ENCODE measurements at regions not wholly inside any gene's neighbourhood (a gene's known extent, or its start where the extent isn't known, plus 50 kb on each side); places are given as distances from the start of the nearest gene placed in this dataset.

GRCh38 chr3:194925614-194926013 is 239.9 kb downstream of the FAM43A start:
- TF ChIP-seq STAT1 (IDR thresholded peaks at IDR 0.05; ENCODE audit: unreplicated experiment), result no peak
- no peak for TF ChIP-seq JUNB (IDR thresholded peaks at IDR 0.05; ENCODE audit: unreplicated experiment)
- no peak for TF ChIP-seq POLR2AphosphoS5 (IDR thresholded peaks at IDR 0.05; ENCODE audit: low read depth)
- no peak for TF ChIP-seq ZNF331 (CRISPR knock-in tag; IDR thresholded peaks at IDR 0.05; ENCODE audit: low read depth)
- no peak for TF ChIP-seq NANOG (IDR thresholded peaks at IDR 0.05; ENCODE audit: borderline replicate concordance)
- TF ChIP-seq ZNF114 (CRISPR knock-in tag; IDR thresholded peaks at IDR 0.05), result no peak
- no peak for TF ChIP-seq EZH2 (IDR thresholded peaks at IDR 0.05; ENCODE audit: low read depth, unreplicated experiment)
- no peak for TF ChIP-seq CREB1 (CRISPR knock-in tag; IDR thresholded peaks at IDR 0.05; ENCODE audit: low read depth)
- TF ChIP-seq EZH2phosphoT487 (IDR thresholded peaks at IDR 0.05; ENCODE audit: unreplicated experiment), result no peak
- TF ChIP-seq, protein P1, sequence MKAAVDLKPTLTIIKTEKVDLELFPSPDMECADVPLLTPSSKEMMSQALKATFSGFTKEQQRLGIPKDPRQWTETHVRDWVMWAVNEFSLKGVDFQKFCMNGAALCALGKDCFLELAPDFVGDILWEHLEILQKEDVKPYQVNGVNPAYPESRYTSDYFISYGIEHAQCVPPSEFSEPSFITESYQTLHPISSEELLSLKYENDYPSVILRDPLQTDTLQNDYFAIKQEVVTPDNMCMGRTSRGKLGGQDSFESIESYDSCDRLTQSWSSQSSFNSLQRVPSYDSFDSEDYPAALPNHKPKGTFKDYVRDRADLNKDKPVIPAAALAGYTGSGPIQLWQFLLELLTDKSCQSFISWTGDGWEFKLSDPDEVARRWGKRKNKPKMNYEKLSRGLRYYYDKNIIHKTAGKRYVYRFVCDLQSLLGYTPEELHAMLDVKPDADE (IDR thresholded peaks at IDR 0.05), result no peak
- TF ChIP-seq, protein P2, sequence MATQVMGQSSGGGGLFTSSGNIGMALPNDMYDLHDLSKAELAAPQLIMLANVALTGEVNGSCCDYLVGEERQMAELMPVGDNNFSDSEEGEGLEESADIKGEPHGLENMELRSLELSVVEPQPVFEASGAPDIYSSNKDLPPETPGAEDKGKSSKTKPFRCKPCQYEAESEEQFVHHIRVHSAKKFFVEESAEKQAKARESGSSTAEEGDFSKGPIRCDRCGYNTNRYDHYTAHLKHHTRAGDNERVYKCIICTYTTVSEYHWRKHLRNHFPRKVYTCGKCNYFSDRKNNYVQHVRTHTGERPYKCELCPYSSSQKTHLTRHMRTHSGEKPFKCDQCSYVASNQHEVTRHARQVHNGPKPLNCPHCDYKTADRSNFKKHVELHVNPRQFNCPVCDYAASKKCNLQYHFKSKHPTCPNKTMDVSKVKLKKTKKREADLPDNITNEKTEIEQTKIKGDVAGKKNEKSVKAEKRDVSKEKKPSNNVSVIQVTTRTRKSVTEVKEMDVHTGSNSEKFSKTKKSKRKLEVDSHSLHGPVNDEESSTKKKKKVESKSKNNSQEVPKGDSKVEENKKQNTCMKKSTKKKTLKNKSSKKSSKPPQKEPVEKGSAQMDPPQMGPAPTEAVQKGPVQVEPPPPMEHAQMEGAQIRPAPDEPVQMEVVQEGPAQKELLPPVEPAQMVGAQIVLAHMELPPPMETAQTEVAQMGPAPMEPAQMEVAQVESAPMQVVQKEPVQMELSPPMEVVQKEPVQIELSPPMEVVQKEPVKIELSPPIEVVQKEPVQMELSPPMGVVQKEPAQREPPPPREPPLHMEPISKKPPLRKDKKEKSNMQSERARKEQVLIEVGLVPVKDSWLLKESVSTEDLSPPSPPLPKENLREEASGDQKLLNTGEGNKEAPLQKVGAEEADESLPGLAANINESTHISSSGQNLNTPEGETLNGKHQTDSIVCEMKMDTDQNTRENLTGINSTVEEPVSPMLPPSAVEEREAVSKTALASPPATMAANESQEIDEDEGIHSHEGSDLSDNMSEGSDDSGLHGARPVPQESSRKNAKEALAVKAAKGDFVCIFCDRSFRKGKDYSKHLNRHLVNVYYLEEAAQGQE (IDR thresholded peaks at IDR 0.05; ENCODE audit: unreplicated experiment), result no peak
- TF ChIP-seq CTCF (conservative IDR thresholded peaks at IDR 0.05; ENCODE audit: low read depth in 2 of 2), result no peak
- TF ChIP-seq, protein P3, sequence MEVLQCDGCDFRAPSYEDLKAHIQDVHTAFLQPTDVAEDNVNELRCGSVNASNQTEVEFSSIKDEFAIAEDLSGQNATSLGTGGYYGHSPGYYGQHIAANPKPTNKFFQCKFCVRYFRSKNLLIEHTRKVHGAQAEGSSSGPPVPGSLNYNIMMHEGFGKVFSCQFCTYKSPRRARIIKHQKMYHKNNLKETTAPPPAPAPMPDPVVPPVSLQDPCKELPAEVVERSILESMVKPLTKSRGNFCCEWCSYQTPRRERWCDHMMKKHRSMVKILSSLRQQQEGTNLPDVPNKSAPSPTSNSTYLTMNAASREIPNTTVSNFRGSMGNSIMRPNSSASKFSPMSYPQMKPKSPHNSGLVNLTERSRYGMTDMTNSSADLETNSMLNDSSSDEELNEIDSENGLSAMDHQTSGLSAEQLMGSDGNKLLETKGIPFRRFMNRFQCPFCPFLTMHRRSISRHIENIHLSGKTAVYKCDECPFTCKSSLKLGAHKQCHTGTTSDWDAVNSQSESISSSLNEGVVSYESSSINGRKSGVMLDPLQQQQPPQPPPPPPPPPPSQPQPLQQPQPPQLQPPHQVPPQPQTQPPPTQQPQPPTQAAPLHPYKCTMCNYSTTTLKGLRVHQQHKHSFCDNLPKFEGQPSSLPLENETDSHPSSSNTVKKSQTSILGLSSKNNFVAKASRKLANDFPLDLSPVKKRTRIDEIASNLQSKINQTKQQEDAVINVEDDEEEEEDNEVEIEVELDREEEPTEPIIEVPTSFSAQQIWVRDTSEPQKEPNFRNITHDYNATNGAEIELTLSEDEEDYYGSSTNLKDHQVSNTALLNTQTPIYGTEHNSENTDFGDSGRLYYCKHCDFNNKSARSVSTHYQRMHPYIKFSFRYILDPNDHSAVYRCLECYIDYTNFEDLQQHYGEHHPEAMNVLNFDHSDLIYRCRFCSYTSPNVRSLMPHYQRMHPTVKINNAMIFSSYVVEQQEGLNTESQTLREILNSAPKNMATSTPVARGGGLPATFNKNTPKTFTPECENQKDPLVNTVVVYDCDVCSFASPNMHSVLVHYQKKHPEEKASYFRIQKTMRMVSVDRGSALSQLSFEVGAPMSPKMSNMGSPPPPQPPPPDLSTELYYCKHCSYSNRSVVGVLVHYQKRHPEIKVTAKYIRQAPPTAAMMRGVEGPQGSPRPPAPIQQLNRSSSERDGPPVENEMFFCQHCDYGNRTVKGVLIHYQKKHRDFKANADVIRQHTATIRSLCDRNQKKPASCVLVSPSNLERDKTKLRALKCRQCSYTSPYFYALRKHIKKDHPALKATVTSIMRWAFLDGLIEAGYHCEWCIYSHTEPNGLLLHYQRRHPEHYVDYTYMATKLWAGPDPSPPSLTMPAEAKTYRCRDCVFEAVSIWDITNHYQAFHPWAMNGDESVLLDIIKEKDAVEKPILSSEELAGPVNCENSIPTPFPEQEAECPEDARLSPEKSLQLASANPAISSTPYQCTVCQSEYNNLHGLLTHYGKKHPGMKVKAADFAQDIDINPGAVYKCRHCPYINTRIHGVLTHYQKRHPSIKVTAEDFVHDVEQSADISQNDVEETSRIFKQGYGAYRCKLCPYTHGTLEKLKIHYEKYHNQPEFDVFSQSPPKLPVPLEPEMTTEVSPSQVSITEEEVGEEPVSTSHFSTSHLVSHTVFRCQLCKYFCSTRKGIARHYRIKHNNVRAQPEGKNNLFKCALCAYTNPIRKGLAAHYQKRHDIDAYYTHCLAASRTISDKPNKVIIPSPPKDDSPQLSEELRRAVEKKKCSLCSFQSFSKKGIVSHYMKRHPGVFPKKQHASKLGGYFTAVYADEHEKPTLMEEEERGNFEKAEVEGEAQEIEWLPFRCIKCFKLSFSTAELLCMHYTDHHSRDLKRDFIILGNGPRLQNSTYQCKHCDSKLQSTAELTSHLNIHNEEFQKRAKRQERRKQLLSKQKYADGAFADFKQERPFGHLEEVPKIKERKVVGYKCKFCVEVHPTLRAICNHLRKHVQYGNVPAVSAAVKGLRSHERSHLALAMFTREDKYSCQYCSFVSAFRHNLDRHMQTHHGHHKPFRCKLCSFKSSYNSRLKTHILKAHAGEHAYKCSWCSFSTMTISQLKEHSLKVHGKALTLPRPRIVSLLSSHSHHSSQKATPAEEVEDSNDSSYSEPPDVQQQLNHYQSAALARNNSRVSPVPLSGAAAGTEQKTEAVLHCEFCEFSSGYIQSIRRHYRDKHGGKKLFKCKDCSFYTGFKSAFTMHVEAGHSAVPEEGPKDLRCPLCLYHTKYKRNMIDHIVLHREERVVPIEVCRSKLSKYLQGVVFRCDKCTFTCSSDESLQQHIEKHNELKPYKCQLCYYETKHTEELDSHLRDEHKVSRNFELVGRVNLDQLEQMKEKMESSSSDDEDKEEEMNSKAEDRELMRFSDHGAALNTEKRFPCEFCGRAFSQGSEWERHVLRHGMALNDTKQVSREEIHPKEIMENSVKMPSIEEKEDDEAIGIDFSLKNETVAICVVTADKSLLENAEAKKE (CRISPR knock-in tag; IDR thresholded peaks at IDR 0.05), result no peak
- peak; percentile 61 for ATAC-seq
- Histone ChIP-seq H3K9me2 (ENCODE audit: insufficient read depth) (peaks cover 5% of the 10 kb centered on the region; the same call in 1 of the 2 replicates), H2AFZ (peak overlapping the region; percentile 97), H3K36me3 (ENCODE audit: insufficient read depth) (0 out of 2 replicates have a peak, but pooled peaks cover 3% of the 10 kb centered on the region), H4K20me1 (replicated peaks; ENCODE audit: insufficient read depth) (no peaks in the 10 kb centered on the region), H3F3A (replicated peaks; ENCODE audit: low read depth) (no peaks in the 10 kb centered on the region), H3K4me3 (no peak overlapping the region), H3K27me3 (ENCODE audit: insufficient read depth) (no peaks in the 10 kb centered on the region), H3K79me2 (replicated peaks; ENCODE audit: insufficient read depth) (no peaks in the 10 kb centered on the region), H3K27ac (ENCODE audit: low read depth) (no peak overlapping the region), H3K4me1 (ENCODE audit: insufficient read depth) (0 out of 2 replicates have a peak, but pooled peaks cover 5% of the 10 kb centered on the region), H3K4me2 (no peak overlapping the region)
- peaks cover 5% of the 10 kb centered on the region; the same call in 2 of the 3 replicates for H3K4me1 Mint-ChIP-seq
- H3K27ac Mint-ChIP-seq, result no peak overlapping the region; the same call in 1 of the 2 replicates
- peaks cover 5% of the 10 kb centered on the region for H3K27me3 Mint-ChIP-seq (ENCODE audit: insufficient read depth, low read depth, poor library complexity)
- peak; percentile 17 for DNase-seq (ENCODE audit: low spot score)
- peaks cover 8% of the 10 kb centered on the region; the same call in 2 of the 3 replicates for H3K36me3 Mint-ChIP-seq (ENCODE audit: low read depth)
- no peak overlapping the region; the same call in 2 of the 3 replicates for H3K4me3 Mint-ChIP-seq
- H3K9me3 Mint-ChIP-seq, result peaks cover 14% of the 10 kb centered on the region; the same call in 2 of the 3 replicates

Data from GM23338 (cell line).